ENCODE measurements at regions not wholly inside any gene's neighbourhood (a gene's known extent, or its start where the extent isn't known, plus 50 kb on each side); places are given as distances from the start of the nearest gene placed in this dataset.

- in situ Hi-C loops (cut with MboI; ENCODE audit: low pct_unique_long_range_greater_than_20kb, low sequenced_read_pairs), result no loop called here
- DNase-seq, result peak; percentile 31
Measured at GRCh38 chr5:14983666-14984441, 112.3 kb upstream of the ANKH start.

GRCh38 chr5:14980698-14981097 lies 109.1 kb upstream of the ANKH start:
- DNase-seq, result no peak
- in situ Hi-C loops (cut with MboI; ENCODE audit: low pct_unique_long_range_greater_than_20kb, low sequenced_read_pairs), result no loop called here

GRCh38 chr5:14977058-14977685 lies 105.6 kb upstream of the ANKH start:
- in situ Hi-C loops (cut with MboI; ENCODE audit: low pct_unique_long_range_greater_than_20kb, low sequenced_read_pairs), result no loop called here
- no peak for DNase-seq

- in situ Hi-C loops (cut with MboI; ENCODE audit: low pct_unique_long_range_greater_than_20kb, low sequenced_read_pairs), result no loop called here
- no peak for DNase-seq
Measured at GRCh38 chr5:14976486-14976885, 104.9 kb upstream of the ANKH start.

- in situ Hi-C loops (cut with MboI; ENCODE audit: low pct_unique_long_range_greater_than_20kb, low sequenced_read_pairs), result no loop called here
- DNase-seq, result no peak
Measured at GRCh38 chr5:14971873-14972272, 100.3 kb upstream of the ANKH start.

- in situ Hi-C loops (cut with MboI; ENCODE audit: low pct_unique_long_range_greater_than_20kb, low sequenced_read_pairs), result no loop called here
- no peak for DNase-seq
Measured at GRCh38 chr5:14968796-14969195, 97.2 kb upstream of the ANKH start.

- in situ Hi-C loops (cut with MboI; ENCODE audit: low pct_unique_long_range_greater_than_20kb, low sequenced_read_pairs), result no loop called here
- no peak for DNase-seq
Measured at GRCh38 chr5:14967166-14967565, 95.6 kb upstream of the ANKH start.

GRCh38 chr5:14965815-14966214 lies 94.2 kb upstream of the ANKH start:
- DNase-seq, result no peak
- in situ Hi-C loops (cut with MboI; ENCODE audit: low pct_unique_long_range_greater_than_20kb, low sequenced_read_pairs), result no loop called here

GRCh38 chr5:14962604-14963003 lies 91.0 kb upstream of the ANKH start:
- in situ Hi-C loops (cut with MboI; ENCODE audit: low pct_unique_long_range_greater_than_20kb, low sequenced_read_pairs), result no loop called here
- DNase-seq, result no peak

- in situ Hi-C loops (cut with MboI; ENCODE audit: low pct_unique_long_range_greater_than_20kb, low sequenced_read_pairs), result no loop called here
- DNase-seq, result no peak
Measured at GRCh38 chr5:14960120-14960462, 88.5 kb upstream of the ANKH start.

- in situ Hi-C loops (cut with MboI; ENCODE audit: low pct_unique_long_range_greater_than_20kb, low sequenced_read_pairs), result no loop called here
- no peak for DNase-seq
Measured at GRCh38 chr5:14959399-14960119, 88.0 kb upstream of the ANKH start.

GRCh38 chr5:14958188-14958587 lies 86.6 kb upstream of the ANKH start:
- no peak for DNase-seq
- in situ Hi-C loops (cut with MboI; ENCODE audit: low pct_unique_long_range_greater_than_20kb, low sequenced_read_pairs), result no loop called here

- no peak for DNase-seq
- in situ Hi-C loops (cut with MboI; ENCODE audit: low pct_unique_long_range_greater_than_20kb, low sequenced_read_pairs), result no loop called here
Measured at GRCh38 chr5:14956423-14957046, 85.0 kb upstream of the ANKH start.

- no peak for DNase-seq
- in situ Hi-C loops (cut with MboI; ENCODE audit: low pct_unique_long_range_greater_than_20kb, low sequenced_read_pairs), result no loop called here
Measured at GRCh38 chr5:14954616-14955343, 83.2 kb upstream of the ANKH start.

GRCh38 chr5:14954216-14954615 lies 82.6 kb upstream of the ANKH start:
- in situ Hi-C loops (cut with MboI; ENCODE audit: low pct_unique_long_range_greater_than_20kb, low sequenced_read_pairs), result no loop called here
- DNase-seq, result no peak

- in situ Hi-C loops (cut with MboI; ENCODE audit: low pct_unique_long_range_greater_than_20kb, low sequenced_read_pairs), result no loop called here
- DNase-seq, result no peak
Measured at GRCh38 chr5:14953075-14953607, 81.6 kb upstream of the ANKH start.

GRCh38 chr5:14948383-14948782 lies 76.8 kb upstream of the ANKH start:
- DNase-seq, result no peak
- in situ Hi-C loops (cut with MboI; ENCODE audit: low pct_unique_long_range_greater_than_20kb, low sequenced_read_pairs), result no loop called here

GRCh38 chr5:14946815-14947620 lies 75.4 kb upstream of the ANKH start:
- peak; percentile 49 for DNase-seq
- in situ Hi-C loops (cut with MboI; ENCODE audit: low pct_unique_long_range_greater_than_20kb, low sequenced_read_pairs), result no loop called here

Measured in KBM-7 (cell line).